ENCODE measurements at regions not wholly inside any gene's neighbourhood (a gene's known extent, or its start where the extent isn't known, plus 50 kb on each side); places are given as distances from the start of the nearest gene placed in this dataset.

DNA sequence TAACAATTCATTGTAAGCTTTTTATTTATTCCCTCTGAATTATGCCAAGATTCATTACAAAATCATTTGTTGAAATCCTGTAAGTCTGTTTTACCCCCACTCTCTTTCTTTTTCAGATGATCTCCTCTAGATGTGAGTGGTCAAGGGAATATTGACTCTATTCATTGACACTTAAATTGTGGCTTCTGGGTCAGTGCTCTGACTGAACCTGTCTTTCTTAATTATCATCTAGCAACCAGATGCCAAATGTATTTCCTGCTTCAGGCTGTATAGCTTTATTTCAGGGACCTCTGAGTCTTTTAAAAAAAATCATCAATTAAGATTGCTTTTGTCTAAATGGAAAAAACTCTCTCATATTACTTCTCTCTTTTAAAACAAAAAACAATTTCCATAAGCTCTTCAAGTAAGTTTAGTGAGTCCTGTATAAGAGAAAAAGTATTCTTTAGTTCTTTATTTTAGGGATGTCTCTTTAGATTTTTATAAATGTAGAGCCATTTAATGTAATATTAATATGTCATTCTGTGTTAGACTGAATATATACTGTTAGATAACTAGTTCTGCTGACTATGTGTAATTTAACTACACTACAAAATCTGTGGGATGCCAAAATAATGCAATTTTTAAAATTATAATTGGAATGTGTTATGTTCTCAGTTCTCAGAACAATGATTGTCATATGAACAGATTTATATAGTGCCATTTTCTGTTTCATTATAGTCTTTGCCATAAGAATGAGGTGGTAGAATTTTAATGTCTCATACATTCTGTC is 645.8 kb upstream of the EDIL3 start:
- TF ChIP-seq, protein P1, sequence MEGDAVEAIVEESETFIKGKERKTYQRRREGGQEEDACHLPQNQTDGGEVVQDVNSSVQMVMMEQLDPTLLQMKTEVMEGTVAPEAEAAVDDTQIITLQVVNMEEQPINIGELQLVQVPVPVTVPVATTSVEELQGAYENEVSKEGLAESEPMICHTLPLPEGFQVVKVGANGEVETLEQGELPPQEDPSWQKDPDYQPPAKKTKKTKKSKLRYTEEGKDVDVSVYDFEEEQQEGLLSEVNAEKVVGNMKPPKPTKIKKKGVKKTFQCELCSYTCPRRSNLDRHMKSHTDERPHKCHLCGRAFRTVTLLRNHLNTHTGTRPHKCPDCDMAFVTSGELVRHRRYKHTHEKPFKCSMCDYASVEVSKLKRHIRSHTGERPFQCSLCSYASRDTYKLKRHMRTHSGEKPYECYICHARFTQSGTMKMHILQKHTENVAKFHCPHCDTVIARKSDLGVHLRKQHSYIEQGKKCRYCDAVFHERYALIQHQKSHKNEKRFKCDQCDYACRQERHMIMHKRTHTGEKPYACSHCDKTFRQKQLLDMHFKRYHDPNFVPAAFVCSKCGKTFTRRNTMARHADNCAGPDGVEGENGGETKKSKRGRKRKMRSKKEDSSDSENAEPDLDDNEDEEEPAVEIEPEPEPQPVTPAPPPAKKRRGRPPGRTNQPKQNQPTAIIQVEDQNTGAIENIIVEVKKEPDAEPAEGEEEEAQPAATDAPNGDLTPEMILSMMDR (IDR thresholded peaks at IDR 0.05 in 8 of 11, conservative IDR thresholded peaks at IDR 0.05 in 3 of 11), result no peak
- no peak for TF ChIP-seq POLR2AphosphoS5 (IDR thresholded peaks at IDR 0.05)
- TF ChIP-seq POLR2A (IDR thresholded peaks at IDR 0.05), result no peak
